GM23338 (cell line): ENCODE measurements at regions not wholly inside any gene's neighbourhood (a gene's known extent, or its start where the extent isn't known, plus 50 kb on each side); places are given as distances from the start of the nearest gene placed in this dataset.

Experiments used
- ATAC-seq: fragments of 200-7000 bp; cut with Tn5 transposase; 3 replicates; pipeline ENCODE4 v1.9.1; 2020
- DNase-seq: peaks from one replicate; pipeline ENCODE4 v3.0.0-alpha.2; 2015; ENCODE audit warnings: low spot score
- H2AFZ ChIP-seq: fragments of 200-600 bp; sonication (generic); 2 replicates; pipeline ENCODE4 v1.8.0; 2016; ENCODE audit warnings: antibody characterized with exemption, mild to moderate bottlenecking, moderate library complexity
- H3F3A ChIP-seq: fragments of 200-600 bp; sonication (generic); replicated peaks from 2 replicates; pipeline ENCODE4 v1.8.0; 2017; ENCODE audit warnings: antibody characterized with exemption, mixed run types, low read depth
- H3K27ac ChIP-seq: fragments of 200-600 bp; sonication (generic); 2 replicates; pipeline ENCODE4 v1.6.1; 2016; ENCODE audit warnings: low read depth
- H3K27me3 ChIP-seq: fragments of 200-600 bp; sonication (generic); 2 replicates; pipeline ENCODE4 v1.8.0; 2016; ENCODE audit warnings: mild to moderate bottlenecking, mixed run types, moderate library complexity; ENCODE audit not compliant: insufficient read depth
- H3K36me3 ChIP-seq: fragments of 200-600 bp; sonication (generic); 2 replicates; pipeline ENCODE4 v1.8.0; 2016; ENCODE audit warnings: mild to moderate bottlenecking; ENCODE audit not compliant: insufficient read depth
- H3K4me1 ChIP-seq: fragments of 200-600 bp; sonication (generic); 2 replicates; pipeline ENCODE4 v1.8.0; 2016; ENCODE audit warnings: mild to moderate bottlenecking, moderate library complexity; ENCODE audit not compliant: insufficient read depth
- H3K4me2 ChIP-seq: fragments of 200-600 bp; sonication (generic); 2 replicates; pipeline ENCODE4 v1.7.1; 2017; ENCODE audit warnings: mixed run types
- H3K4me3 ChIP-seq: fragments of 200-600 bp; sonication (generic); 2 replicates; pipeline ENCODE4 v1.6.1; 2016; ENCODE audit warnings: mixed run types
- H3K79me2 ChIP-seq: fragments of 200-600 bp; sonication (generic); replicated peaks from 2 replicates; pipeline ENCODE4 v1.8.0; 2017; ENCODE audit warnings: mild to moderate bottlenecking; ENCODE audit not compliant: insufficient read depth
- H3K9me2 ChIP-seq: fragments of 200-600 bp; sonication (generic); 2 replicates; pipeline ENCODE4 v1.8.0; 2017; ENCODE audit not compliant: insufficient read depth
- H4K20me1 ChIP-seq: fragments of 200-600 bp; sonication (generic); replicated peaks from 2 replicates; pipeline ENCODE4 v1.8.0; 2017; ENCODE audit warnings: mild to moderate bottlenecking; ENCODE audit not compliant: insufficient read depth
- H3K27ac Mint-ChIP-seq: 2 replicates; pipeline ENCODE4 v1.8.0; 2020; ENCODE audit warnings: inconsistent platforms, mild to moderate bottlenecking, moderate library complexity, mixed read lengths
- H3K27me3 Mint-ChIP-seq: 3 replicates; pipeline ENCODE4 v1.8.0; 2022; ENCODE audit warnings: low read depth, mild to moderate bottlenecking, moderate library complexity, mixed read lengths, inconsistent platforms; ENCODE audit not compliant: insufficient read depth, poor library complexity
- H3K36me3 Mint-ChIP-seq: 3 replicates; pipeline ENCODE4 v1.8.0; 2021; ENCODE audit warnings: low read depth, mild to moderate bottlenecking, inconsistent platforms, moderate library complexity, mixed read lengths
- H3K4me1 Mint-ChIP-seq: 3 replicates; pipeline ENCODE4 v1.8.0; 2020; ENCODE audit warnings: mild to moderate bottlenecking, inconsistent platforms, mixed read lengths
- H3K4me3 Mint-ChIP-seq: 3 replicates; pipeline ENCODE4 v1.8.0; 2021; ENCODE audit warnings: moderate library complexity, mild to moderate bottlenecking, inconsistent platforms, mixed read lengths
- H3K9me3 Mint-ChIP-seq: 3 replicates; pipeline ENCODE4 v1.8.0; 2020; ENCODE audit warnings: moderate library complexity, mild to moderate bottlenecking, inconsistent platforms, mixed read lengths
- CREB1 ChIP-seq: fragments of 250-450 bp; sonication (Bioruptor Pico); IDR thresholded peaks from 2 replicates; pipeline ENCODE4 v1.5.0; 2020; ENCODE audit warnings: low read depth, mild to moderate bottlenecking, moderate library complexity
- EZH2 ChIP-seq: fragments of 200-600 bp; sonication (generic); IDR thresholded peaks from one replicate; pipeline ENCODE4 v1.8.0; 2017; ENCODE audit warnings: antibody characterized with exemption, mild to moderate bottlenecking, low read depth; ENCODE audit not compliant: unreplicated experiment
- EZH2phosphoT487 ChIP-seq: fragments of 200-600 bp; sonication (generic); IDR thresholded peaks from one replicate; pipeline ENCODE4 v1.8.1; 2018; ENCODE audit warnings: antibody characterized with exemption; ENCODE audit not compliant: unreplicated experiment
- JUNB ChIP-seq: IDR thresholded peaks from one replicate; pipeline ENCODE4 v1.6.1; 2016; ENCODE audit warnings: antibody characterized with exemption; ENCODE audit not compliant: unreplicated experiment
- NANOG ChIP-seq: IDR thresholded peaks from 2 replicates; pipeline ENCODE4 v1.6.1; 2016; ENCODE audit warnings: antibody characterized with exemption, borderline replicate concordance
- ZNF114 ChIP-seq: fragments of 250-450 bp; sonication (Bioruptor Pico); IDR thresholded peaks from 2 replicates; pipeline ENCODE4 v1.5.0; 2020; ENCODE audit warnings: mild to moderate bottlenecking, moderate library complexity
- ZNF331 ChIP-seq: fragments of 250-450 bp; sonication (Bioruptor Pico); IDR thresholded peaks from 2 replicates; pipeline ENCODE4 v1.5.0; 2020; ENCODE audit warnings: low read depth, mild to moderate bottlenecking, moderate library complexity
- TF ChIP-seq, protein P1 (sequence below): IDR thresholded peaks from 2 replicates; pipeline ENCODE4 v1.6.1; 2016; ENCODE audit warnings: antibody characterized with exemption
- TF ChIP-seq, protein P2 (sequence below), 2 experiments: fragments of 200-600 bp in 1 of 2; sonication (generic) in 1 of 2; conservative IDR thresholded peaks; 2 replicates each; pipeline versions ENCODE4 v1.5.1 to v1.6.1; 2016 to 2017; ENCODE audit warnings: antibody characterized with exemption in 2 of 2, low read depth in 2 of 2, mild to moderate bottlenecking in 2 of 2, moderate library complexity in 1 of 2
- TF ChIP-seq, protein P3 (sequence below): IDR thresholded peaks from one replicate; pipeline ENCODE4 v1.6.1; 2018; ENCODE audit warnings: antibody characterized with exemption; ENCODE audit not compliant: unreplicated experiment

DNA sequence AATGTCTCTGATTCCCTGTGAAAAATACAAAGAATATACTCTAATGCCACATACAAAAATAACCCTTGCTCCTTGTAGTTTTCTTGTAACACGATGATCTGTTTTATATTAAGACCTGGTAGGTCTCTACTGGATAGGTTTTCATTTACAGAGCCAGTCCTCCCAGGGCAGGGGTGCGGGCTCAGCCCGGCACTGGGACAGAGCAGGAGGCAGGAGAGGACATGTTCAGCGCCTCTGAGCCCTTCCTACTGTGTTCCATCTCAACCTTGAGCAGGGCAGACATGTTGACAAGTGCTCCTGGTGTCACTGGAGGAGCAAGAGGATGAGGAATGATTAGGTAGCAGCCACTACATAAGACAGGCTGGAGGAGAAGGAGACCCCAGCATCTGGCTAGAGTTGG is 335.5 kb downstream of the INSIG2 start (continued):
- TF ChIP-seq EZH2 (no peak), JUNB (no peak), CREB1 (no peak), ZNF114 (CRISPR knock-in tag) (no peak)
- TF ChIP-seq, protein P1, sequence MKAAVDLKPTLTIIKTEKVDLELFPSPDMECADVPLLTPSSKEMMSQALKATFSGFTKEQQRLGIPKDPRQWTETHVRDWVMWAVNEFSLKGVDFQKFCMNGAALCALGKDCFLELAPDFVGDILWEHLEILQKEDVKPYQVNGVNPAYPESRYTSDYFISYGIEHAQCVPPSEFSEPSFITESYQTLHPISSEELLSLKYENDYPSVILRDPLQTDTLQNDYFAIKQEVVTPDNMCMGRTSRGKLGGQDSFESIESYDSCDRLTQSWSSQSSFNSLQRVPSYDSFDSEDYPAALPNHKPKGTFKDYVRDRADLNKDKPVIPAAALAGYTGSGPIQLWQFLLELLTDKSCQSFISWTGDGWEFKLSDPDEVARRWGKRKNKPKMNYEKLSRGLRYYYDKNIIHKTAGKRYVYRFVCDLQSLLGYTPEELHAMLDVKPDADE, result no peak

DNA sequence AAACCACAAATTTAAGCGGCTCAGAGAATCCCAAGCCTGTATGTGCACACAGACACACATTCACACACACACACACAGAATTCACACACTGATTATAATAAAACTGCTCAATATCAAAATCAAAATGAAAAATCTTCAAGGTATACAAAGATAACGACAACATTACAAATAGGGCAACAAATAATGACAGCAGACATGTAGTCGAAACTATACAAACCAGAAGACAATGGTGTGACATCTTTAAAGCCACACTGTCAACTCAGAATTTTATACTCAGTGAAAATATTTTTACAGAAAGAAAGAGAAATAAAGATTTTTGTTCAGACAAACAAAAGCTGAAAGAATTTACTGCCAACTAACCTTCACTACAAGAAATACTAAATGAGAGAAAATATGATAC is 333.4 kb downstream of the INSIG2 start:
- H3F3A ChIP-seq, result no peaks in the 10 kb centered on the region
- peaks cover 4% of the 10 kb centered on the region; the same call in 1 of the 2 replicates for H3K36me3 ChIP-seq
- Mint-ChIP-seq H3K4me1 (peaks cover 2% of the 10 kb centered on the region; the same call in 2 of the 3 replicates), H3K4me3 (no peak overlapping the region), H3K9me3 (peaks cover 19% of the 10 kb centered on the region), H3K27me3 (no peaks in the 10 kb centered on the region), H3K36me3 (peaks cover 15% of the 10 kb centered on the region), H3K27ac (no peak overlapping the region)
- no peaks in the 10 kb centered on the region for H3K79me2 ChIP-seq
- DNase-seq, result no peak
- H3K4me2 ChIP-seq, result no peak overlapping the region
- peaks cover 8% of the 10 kb centered on the region for H3K9me2 ChIP-seq
- no peak for ATAC-seq
- H3K27ac ChIP-seq, result no peak overlapping the region
- H3K4me1 ChIP-seq, result 0 out of 2 replicates have a peak, but pooled peaks cover 7% of the 10 kb centered on the region
- no peaks in the 10 kb centered on the region for H3K27me3 ChIP-seq
- no peak for TF ChIP-seq EZH2
- TF ChIP-seq, protein P2, sequence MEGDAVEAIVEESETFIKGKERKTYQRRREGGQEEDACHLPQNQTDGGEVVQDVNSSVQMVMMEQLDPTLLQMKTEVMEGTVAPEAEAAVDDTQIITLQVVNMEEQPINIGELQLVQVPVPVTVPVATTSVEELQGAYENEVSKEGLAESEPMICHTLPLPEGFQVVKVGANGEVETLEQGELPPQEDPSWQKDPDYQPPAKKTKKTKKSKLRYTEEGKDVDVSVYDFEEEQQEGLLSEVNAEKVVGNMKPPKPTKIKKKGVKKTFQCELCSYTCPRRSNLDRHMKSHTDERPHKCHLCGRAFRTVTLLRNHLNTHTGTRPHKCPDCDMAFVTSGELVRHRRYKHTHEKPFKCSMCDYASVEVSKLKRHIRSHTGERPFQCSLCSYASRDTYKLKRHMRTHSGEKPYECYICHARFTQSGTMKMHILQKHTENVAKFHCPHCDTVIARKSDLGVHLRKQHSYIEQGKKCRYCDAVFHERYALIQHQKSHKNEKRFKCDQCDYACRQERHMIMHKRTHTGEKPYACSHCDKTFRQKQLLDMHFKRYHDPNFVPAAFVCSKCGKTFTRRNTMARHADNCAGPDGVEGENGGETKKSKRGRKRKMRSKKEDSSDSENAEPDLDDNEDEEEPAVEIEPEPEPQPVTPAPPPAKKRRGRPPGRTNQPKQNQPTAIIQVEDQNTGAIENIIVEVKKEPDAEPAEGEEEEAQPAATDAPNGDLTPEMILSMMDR (conservative IDR thresholded peaks at IDR 0.05; ENCODE audit: low read depth in 2 of 2), result no peak
- no peak overlapping the region for H3K4me3 ChIP-seq
- H4K20me1 ChIP-seq, result no peaks in the 10 kb centered on the region; the same call in 1 of the 2 replicates
- no peak overlapping the region for H2AFZ ChIP-seq

DNA sequence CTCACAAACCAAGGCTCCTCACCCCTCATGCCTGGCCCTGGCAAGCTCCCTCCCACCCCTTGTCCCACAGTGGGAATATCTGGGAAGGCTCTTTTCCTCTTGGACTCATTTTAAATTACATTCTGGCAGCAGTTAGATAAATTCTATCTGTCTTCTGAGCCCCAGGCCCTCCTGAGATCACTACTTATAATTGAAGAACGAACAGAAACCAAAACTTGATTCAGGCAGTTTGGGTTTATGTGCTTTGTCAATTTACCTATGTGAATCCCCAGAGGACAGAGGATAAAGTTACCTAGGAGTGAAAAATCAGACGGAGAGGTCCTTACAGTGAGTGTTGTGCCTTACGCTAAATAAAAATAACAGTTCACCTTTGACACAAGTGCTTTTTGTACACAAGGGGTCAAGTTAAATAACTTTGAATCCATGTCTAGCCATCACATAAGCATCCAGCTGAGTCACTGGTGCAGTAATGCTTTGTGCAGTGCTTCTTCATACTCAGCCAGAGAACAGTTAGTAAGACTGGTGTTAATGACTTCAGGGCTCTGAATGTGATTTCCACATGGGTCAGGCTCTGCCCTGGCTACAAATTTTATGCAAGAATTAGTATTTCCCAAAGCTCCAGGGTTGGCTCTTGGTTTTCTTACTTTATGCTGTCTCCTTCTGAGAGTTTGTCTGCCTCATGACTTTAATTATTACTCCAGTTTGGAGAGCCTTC is 329.3 kb downstream of the INSIG2 start:
- Histone ChIP-seq H4K20me1 (no peaks in the 10 kb centered on the region; the same call in 1 of the 2 replicates), H3K27ac (no peak overlapping the region), H3K4me3 (no peak overlapping the region), H3K79me2 (no peaks in the 10 kb centered on the region), H3F3A (no peaks in the 10 kb centered on the region), H3K9me2 (peaks cover 8% of the 10 kb centered on the region), H3K36me3 (peaks cover 4% of the 10 kb centered on the region; the same call in 1 of the 2 replicates), H3K27me3 (no peaks in the 10 kb centered on the region), H3K4me1 (no peaks in the 10 kb centered on the region), H3K4me2 (no peak overlapping the region), H2AFZ (no peak overlapping the region)
- H3K9me3 Mint-ChIP-seq, result peaks cover 42% of the 10 kb centered on the region
- H3K36me3 Mint-ChIP-seq, result peaks cover 15% of the 10 kb centered on the region
- no peak for DNase-seq
- no peaks in the 10 kb centered on the region for H3K27me3 Mint-ChIP-seq
- no peak for ATAC-seq
- no peak overlapping the region for H3K27ac Mint-ChIP-seq
- H3K4me1 Mint-ChIP-seq, result no peaks in the 10 kb centered on the region
- H3K4me3 Mint-ChIP-seq, result no peak overlapping the region
- TF ChIP-seq, protein P2 (conservative IDR thresholded peaks at IDR 0.05; ENCODE audit: low read depth in 2 of 2), result no peak
- TF ChIP-seq, protein P1, result no peak
- no peak for TF ChIP-seq JUNB
- no peak for TF ChIP-seq NANOG
- no peak for TF ChIP-seq EZH2phosphoT487
- no peak for TF ChIP-seq CREB1
- TF ChIP-seq ZNF331 (CRISPR knock-in tag), result no peak
- TF ChIP-seq, protein P3, sequence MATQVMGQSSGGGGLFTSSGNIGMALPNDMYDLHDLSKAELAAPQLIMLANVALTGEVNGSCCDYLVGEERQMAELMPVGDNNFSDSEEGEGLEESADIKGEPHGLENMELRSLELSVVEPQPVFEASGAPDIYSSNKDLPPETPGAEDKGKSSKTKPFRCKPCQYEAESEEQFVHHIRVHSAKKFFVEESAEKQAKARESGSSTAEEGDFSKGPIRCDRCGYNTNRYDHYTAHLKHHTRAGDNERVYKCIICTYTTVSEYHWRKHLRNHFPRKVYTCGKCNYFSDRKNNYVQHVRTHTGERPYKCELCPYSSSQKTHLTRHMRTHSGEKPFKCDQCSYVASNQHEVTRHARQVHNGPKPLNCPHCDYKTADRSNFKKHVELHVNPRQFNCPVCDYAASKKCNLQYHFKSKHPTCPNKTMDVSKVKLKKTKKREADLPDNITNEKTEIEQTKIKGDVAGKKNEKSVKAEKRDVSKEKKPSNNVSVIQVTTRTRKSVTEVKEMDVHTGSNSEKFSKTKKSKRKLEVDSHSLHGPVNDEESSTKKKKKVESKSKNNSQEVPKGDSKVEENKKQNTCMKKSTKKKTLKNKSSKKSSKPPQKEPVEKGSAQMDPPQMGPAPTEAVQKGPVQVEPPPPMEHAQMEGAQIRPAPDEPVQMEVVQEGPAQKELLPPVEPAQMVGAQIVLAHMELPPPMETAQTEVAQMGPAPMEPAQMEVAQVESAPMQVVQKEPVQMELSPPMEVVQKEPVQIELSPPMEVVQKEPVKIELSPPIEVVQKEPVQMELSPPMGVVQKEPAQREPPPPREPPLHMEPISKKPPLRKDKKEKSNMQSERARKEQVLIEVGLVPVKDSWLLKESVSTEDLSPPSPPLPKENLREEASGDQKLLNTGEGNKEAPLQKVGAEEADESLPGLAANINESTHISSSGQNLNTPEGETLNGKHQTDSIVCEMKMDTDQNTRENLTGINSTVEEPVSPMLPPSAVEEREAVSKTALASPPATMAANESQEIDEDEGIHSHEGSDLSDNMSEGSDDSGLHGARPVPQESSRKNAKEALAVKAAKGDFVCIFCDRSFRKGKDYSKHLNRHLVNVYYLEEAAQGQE, result no peak
- no peak for TF ChIP-seq EZH2
